WTC11 (cell line): ENCODE measurements at regions not wholly inside any gene's neighbourhood (a gene's known extent, or its start where the extent isn't known, plus 50 kb on each side); places are given as distances from the start of the nearest gene placed in this dataset.

ENCODE experiments used
- ATF1 ChIP-seq: sonication (generic); formaldehyde crosslinking; IDR thresholded peaks from 2 replicates; pipeline ENCODE4 v1.8.1; 2023; ENCODE audit warnings: mild to moderate bottlenecking, moderate library complexity, missing genetic modification reagents
- ATF6 ChIP-seq: sonication (generic); formaldehyde crosslinking; IDR thresholded peaks from 2 replicates; pipeline ENCODE4 v1.8.1; 2023; ENCODE audit warnings: mild to moderate bottlenecking, missing genetic modification reagents
- CREB1 ChIP-seq: sonication (generic); formaldehyde crosslinking; IDR thresholded peaks from 2 replicates; pipeline ENCODE4 v1.8.0; 2023; ENCODE audit warnings: mild to moderate bottlenecking, missing genetic modification reagents
- CREM ChIP-seq: sonication (generic); formaldehyde crosslinking; IDR thresholded peaks from 2 replicates; pipeline ENCODE4 v1.8.1; 2022; ENCODE audit warnings: mild to moderate bottlenecking, missing genetic modification reagents, moderate library complexity
- CTCF ChIP-seq: fragments of 200-600 bp; IDR thresholded peaks from 2 replicates; pipeline ENCODE4 v1.8.0; 2022; ENCODE audit warnings: antibody characterized with exemption
- E2F1 ChIP-seq: sonication (generic); formaldehyde crosslinking; IDR thresholded peaks from 2 replicates; pipeline ENCODE4 v1.8.0; 2022; ENCODE audit warnings: mild to moderate bottlenecking, missing genetic modification reagents
- ESRRA ChIP-seq: sonication (generic); formaldehyde crosslinking; IDR thresholded peaks from 2 replicates; pipeline ENCODE4 v1.8.1; 2022; ENCODE audit warnings: mild to moderate bottlenecking, missing genetic modification reagents, borderline replicate concordance
- NFATC4 ChIP-seq: fragments of 250-450 bp; sonication (Bioruptor Pico); IDR thresholded peaks from 2 replicates; pipeline ENCODE4 v1.9.0; 2021; ENCODE audit warnings: mild to moderate bottlenecking
- NR2C2 ChIP-seq: sonication (generic); formaldehyde crosslinking; IDR thresholded peaks from 2 replicates; pipeline ENCODE4 v1.8.0; 2022; ENCODE audit warnings: mild to moderate bottlenecking, missing genetic modification reagents
- OVOL2 ChIP-seq: fragments of 250-450 bp; sonication (Bioruptor Pico); IDR thresholded peaks from 2 replicates; pipeline ENCODE4 v1.9.0; 2021; ENCODE audit warnings: mild to moderate bottlenecking, borderline replicate concordance
- PRRX2 ChIP-seq: fragments of 250-450 bp; sonication (Bioruptor Pico); IDR thresholded peaks from 2 replicates; pipeline ENCODE4 v1.8.0; 2021; ENCODE audit warnings: mild to moderate bottlenecking
- RELA ChIP-seq: sonication (generic); formaldehyde crosslinking; IDR thresholded peaks from 2 replicates; pipeline ENCODE4 v1.8.1; 2022; ENCODE audit warnings: missing genetic modification reagents, mild to moderate bottlenecking, borderline replicate concordance
- TEAD4 ChIP-seq: sonication (generic); formaldehyde crosslinking; IDR thresholded peaks from 2 replicates; pipeline ENCODE4 v1.8.0; 2022; ENCODE audit warnings: mild to moderate bottlenecking, missing genetic modification reagents
- ZBTB21 ChIP-seq: sonication (generic); formaldehyde crosslinking; IDR thresholded peaks from 2 replicates; pipeline ENCODE4 v1.8.1; 2023; ENCODE audit warnings: mild to moderate bottlenecking, missing genetic modification reagents, borderline replicate concordance

- TF ChIP-seq OVOL2 (CRISPR knock-in tag) (no peak), CTCF (no peak), ATF1 (CRISPR knock-in tag) (no peak), TEAD4 (CRISPR knock-in tag) (no peak), RELA (CRISPR knock-in tag) (no peak), ESRRA (CRISPR knock-in tag) (no peak), ZBTB21 (CRISPR knock-in tag) (no peak), NR2C2 (CRISPR knock-in tag) (no peak), CREB1 (CRISPR knock-in tag) (no peak), E2F1 (CRISPR knock-in tag) (no peak), ATF6 (CRISPR knock-in tag) (no peak), CREM (CRISPR knock-in tag) (no peak), PRRX2 (no peak), NFATC4 (no peak)
These were observed 424.5 kb upstream of the DAB1 start for GRCh38 chr1:57848406-57848805.
